Smooth muscle cell (in vitro differentiated cells): ENCODE measurements at regions not wholly inside any gene's neighbourhood (a gene's known extent, or its start where the extent isn't known, plus 50 kb on each side); places are given as distances from the start of the nearest gene placed in this dataset.

Experiments
- DNase-seq: peaks from one replicate; lab custom pipeline; 2025; ENCODE audit not compliant: unreplicated experiment; lab: John Stamatoyannopoulos, UW
- H2AFZ ChIP-seq: fragments of 200-600 bp; sonication (generic); 2 replicates; pipeline ENCODE4 v1.6.0; 2016; ENCODE audit warnings: antibody characterized with exemption, low read depth, mild to moderate bottlenecking
- H3F3A ChIP-seq: fragments of 200-600 bp; sonication (generic); 2 replicates; pipeline ENCODE4 v1.6.0; 2017; ENCODE audit warnings: antibody characterized with exemption, low read depth
- H3K27ac ChIP-seq: fragments of 200-600 bp; sonication (generic); 2 replicates; pipeline ENCODE4 v1.5.1; 2016; ENCODE audit warnings: low read depth, mild to moderate bottlenecking
- H3K27me3 ChIP-seq: fragments of 200-600 bp; sonication (generic); 2 replicates; pipeline ENCODE4 v1.6.1; 2016; ENCODE audit warnings: low read depth, mild to moderate bottlenecking
- H3K36me3 ChIP-seq: fragments of 200-600 bp; sonication (generic); 2 replicates; pipeline ENCODE4 v1.5.1; 2016; ENCODE audit warnings: low read depth
- H3K4me1 ChIP-seq: fragments of 200-600 bp; sonication (generic); 2 replicates; pipeline ENCODE4 v1.5.1; 2016; ENCODE audit warnings: low read depth
- H3K4me2 ChIP-seq: fragments of 200-600 bp; sonication (generic); 2 replicates; pipeline ENCODE4 v1.6.0; 2016; ENCODE audit warnings: mild to moderate bottlenecking
- H3K4me3 ChIP-seq: fragments of 200-600 bp; sonication (generic); 2 replicates; pipeline ENCODE4 v1.5.1; 2016; ENCODE audit warnings: mild to moderate bottlenecking
- H3K79me2 ChIP-seq: fragments of 200-600 bp; sonication (generic); 2 replicates; pipeline ENCODE4 v1.6.0; 2016; ENCODE audit warnings: low read depth, mild to moderate bottlenecking
- H3K9ac ChIP-seq: fragments of 200-600 bp; sonication (generic); 2 replicates; pipeline ENCODE4 v1.6.0; 2016; ENCODE audit warnings: low read depth
- H3K9me3 ChIP-seq: fragments of 200-600 bp; sonication (generic); replicated peaks from 2 replicates; pipeline ENCODE4 v1.5.1; 2016; ENCODE audit warnings: low read depth
- H4K20me1 ChIP-seq: fragments of 200-600 bp; sonication (generic); 2 replicates; pipeline ENCODE4 v1.6.0; 2016; ENCODE audit warnings: low read depth
- CTCF ChIP-seq: fragments of 200-600 bp; sonication (generic); IDR thresholded peaks from 2 replicates; pipeline ENCODE4 v1.5.1; 2017; ENCODE audit warnings: borderline replicate concordance, mild to moderate bottlenecking, antibody characterized with exemption; ENCODE audit not compliant: insufficient read depth, poor library complexity, severe bottlenecking
- WGBS: methylation state at CpG from one replicate; pipeline ENCODE4 v1.1.7; 2016; ENCODE audit warnings: low lambda C conversion rate; 5-methylcytosine and 5-hydroxymethylcytosine counted together

GRCh38 chr17:54256401-54256929, 433.7 kb downstream of the KIF2B start:
- H3K4me1 ChIP-seq, result no peaks in the 10 kb centered on the region
- H3K4me3 ChIP-seq, result no peak overlapping the region
- H3F3A ChIP-seq, result no peaks in the 10 kb centered on the region
- no peaks in the 10 kb centered on the region for H3K79me2 ChIP-seq
- no peak overlapping the region for H2AFZ ChIP-seq
- no peak overlapping the region for H3K9ac ChIP-seq
- no peaks in the 10 kb centered on the region for H3K36me3 ChIP-seq
- no peak overlapping the region for H3K27ac ChIP-seq
- WGBS, result 60% methylated on average over 4 of the region's 4 CpGs
- TF ChIP-seq CTCF, result no peak
- DNase-seq, result no peak
- H3K4me2 ChIP-seq, result no peak overlapping the region
- no peaks in the 10 kb centered on the region for H4K20me1 ChIP-seq
- H3K27me3 ChIP-seq, result no peaks in the 10 kb centered on the region
- no peaks in the 10 kb centered on the region for H3K9me3 ChIP-seq

- H3K27me3 ChIP-seq, result no peaks in the 10 kb centered on the region
- no peak for TF ChIP-seq CTCF
- no peaks in the 10 kb centered on the region for H3F3A ChIP-seq
- H4K20me1 ChIP-seq, result no peaks in the 10 kb centered on the region
- no peaks in the 10 kb centered on the region for H3K4me1 ChIP-seq
- no peak overlapping the region for H3K4me2 ChIP-seq
- no peak overlapping the region for H3K27ac ChIP-seq
- H3K9me3 ChIP-seq, result no peaks in the 10 kb centered on the region
- no peak overlapping the region for H3K9ac ChIP-seq
- H3K79me2 ChIP-seq, result no peaks in the 10 kb centered on the region
- DNase-seq, result no peak
- WGBS, result 61% methylated on average over 2 of the region's 2 CpGs
- no peaks in the 10 kb centered on the region for H3K36me3 ChIP-seq
- H3K4me3 ChIP-seq, result no peak overlapping the region
- no peak overlapping the region for H2AFZ ChIP-seq
Observed at GRCh38 chr17:54257440-54257839, 434.7 kb downstream of the KIF2B start.

GRCh38 chr17:54259476-54259875, 436.7 kb downstream of the KIF2B start:
- Histone ChIP-seq H3K9me3 (no peaks in the 10 kb centered on the region), H3K27ac (no peak overlapping the region), H3F3A (no peaks in the 10 kb centered on the region), H3K4me2 (no peak overlapping the region), H3K27me3 (no peaks in the 10 kb centered on the region), H3K4me3 (no peak overlapping the region), H3K4me1 (no peaks in the 10 kb centered on the region), H3K9ac (no peak overlapping the region), H3K79me2 (no peaks in the 10 kb centered on the region), H4K20me1 (no peaks in the 10 kb centered on the region), H3K36me3 (no peaks in the 10 kb centered on the region), H2AFZ (no peak overlapping the region)
- no peak for DNase-seq
- WGBS, result 82% methylated on average over 4 of the region's 4 CpGs
- TF ChIP-seq CTCF, result no peak

- 83% methylated on average over 2 of the region's 2 CpGs for WGBS
- H3F3A ChIP-seq, result no peaks in the 10 kb centered on the region
Observed at GRCh38 chr17:54261465-54261864, 438.7 kb downstream of the KIF2B start.

More at GRCh38 chr17:54261465-54261864, 438.7 kb downstream of the KIF2B start:
- Histone ChIP-seq H2AFZ (no peak overlapping the region), H3K36me3 (no peaks in the 10 kb centered on the region), H3K9ac (no peak overlapping the region), H3K4me1 (no peaks in the 10 kb centered on the region), H3K4me2 (no peak overlapping the region), H3K4me3 (no peak overlapping the region), H3K27ac (no peak overlapping the region), H3K9me3 (no peaks in the 10 kb centered on the region), H4K20me1 (no peaks in the 10 kb centered on the region), H3K27me3 (no peaks in the 10 kb centered on the region), H3K79me2 (no peaks in the 10 kb centered on the region)
- DNase-seq, result no peak
- TF ChIP-seq CTCF, result no peak
